Neural cell (in vitro differentiated cells): ENCODE measurements at regions not wholly inside any gene's neighbourhood (a gene's known extent, or its start where the extent isn't known, plus 50 kb on each side); places are given as distances from the start of the nearest gene placed in this dataset.
"Not testable (repeated sequence)": the region's sequence is repeated elsewhere in the genome, so short reads cannot be mapped to it uniquely, and the experiment has no call there.

ENCODE experiments used
- CTCF ChIP-seq: fragments of 450-650 bp; IDR thresholded peaks from 2 replicates; pipeline ENCODE4 v1.5.1; 2014; ENCODE audit warnings: antibody characterized with exemption, mild to moderate bottlenecking, moderate library complexity; ENCODE audit not compliant: poor library complexity, severe bottlenecking
- EZH2 ChIP-seq: fragments of 200-600, 300-800 bp; shearing (Covaris generic), sonication (generic); IDR thresholded peaks from 2 replicates; pipeline ENCODE4 v1.6.1; 2014; ENCODE audit warnings: antibody characterized with exemption, low read length, borderline replicate concordance, mild to moderate bottlenecking; ENCODE audit not compliant: insufficient read depth, poor library complexity, severe bottlenecking
- MXI1 ChIP-seq: fragments of 450-650 bp; conservative IDR thresholded peaks from 2 replicates; pipeline ENCODE4 v1.6.1; 2014; ENCODE audit warnings: antibody characterized with exemption, mild to moderate bottlenecking; ENCODE audit not compliant: poor library complexity, severe bottlenecking
- RAD21 ChIP-seq: fragments of 450-650 bp; conservative IDR thresholded peaks from 2 replicates; pipeline ENCODE4 v1.6.1; 2014; ENCODE audit warnings: antibody characterized with exemption, mild to moderate bottlenecking, moderate library complexity
- REST ChIP-seq: IDR thresholded peaks from 2 replicates; pipeline ENCODE4 v1.6.1; 2012; ENCODE audit warnings: borderline replicate concordance
- TAF1 ChIP-seq: IDR thresholded peaks from 2 replicates; pipeline ENCODE4 v1.6.1; 2012; ENCODE audit warnings: low read depth

- not testable (repeated sequence) for TF ChIP-seq EZH2, RAD21, TAF1, CTCF, REST, MXI1
Measured at GRCh38 chr15:31647337-31647826, 320.7 kb downstream of the KLF13 start.
